ENCODE measurements at regions not wholly inside any gene's neighbourhood (a gene's known extent, or its start where the extent isn't known, plus 50 kb on each side); places are given as distances from the start of the nearest gene placed in this dataset.

GRCh38 chr9:81162361-81162760, 527.0 kb downstream of the TLE1 start:
- Histone ChIP-seq H3K9me3 (no peaks in the 10 kb centered on the region), H3K36me3 (no peaks in the 10 kb centered on the region), H3K27me3 (no peaks in the 10 kb centered on the region), H3K4me3 (no peak overlapping the region), H3K27ac (no peak overlapping the region), H3K4me1 (no peaks in the 10 kb centered on the region)
- WGBS, 2 donors (ENCODE audit: low coverage in 1 of 2) = 85% methylated on average over 9 of the region's 11 CpGs; no CpG with 5 or more reads in 1 of the 2 donors
- intact Hi-C loops (cut with DNase I; ENCODE audit: low total_unique reads) (no loop called here), in situ Hi-C loops (cut with MboI; ENCODE audit: low pct_ligation_motif_present in 1 of 4, low pct_unique_long_range_greater_than_20kb in 1 of 4, low sequenced_read_pairs in 3 of 4) (no loop called here)
- TF ChIP-seq CTCF (IDR thresholded peaks at IDR 0.05) (no peak), POLR2AphosphoS5 (IDR thresholded peaks at IDR 0.05) (no peak), POLR2A (IDR thresholded peaks at IDR 0.05) (no peak), EP300 (IDR thresholded peaks at IDR 0.05; ENCODE audit: low read depth) (no peak)
- no peak for DNase-seq

- in situ Hi-C loops (cut with MboI; ENCODE audit: low pct_ligation_motif_present in 1 of 4, low pct_unique_long_range_greater_than_20kb in 1 of 4, low sequenced_read_pairs in 3 of 4) (no loop called here), intact Hi-C loops (cut with DNase I; ENCODE audit: low total_unique reads) (no loop called here)
- H3K9me3 ChIP-seq = no peaks in the 10 kb centered on the region
- TF ChIP-seq POLR2A (IDR thresholded peaks at IDR 0.05) (no peak), EP300 (IDR thresholded peaks at IDR 0.05; ENCODE audit: low read depth) (no peak), POLR2AphosphoS5 (IDR thresholded peaks at IDR 0.05) (no peak), CTCF (IDR thresholded peaks at IDR 0.05) (no peak)
- no peak overlapping the region for H3K27ac ChIP-seq
- H3K27me3 ChIP-seq = no peaks in the 10 kb centered on the region
- no peaks in the 10 kb centered on the region for H3K36me3 ChIP-seq
- DNase-seq = no peak
- no peaks in the 10 kb centered on the region for H3K4me1 ChIP-seq
- no peak overlapping the region for H3K4me3 ChIP-seq
These were observed 533.0 kb downstream of the TLE1 start for GRCh38 chr9:81156381-81156780.

- DNase-seq = no peak
- H3K4me3 ChIP-seq = no peak overlapping the region
- no peaks in the 10 kb centered on the region for H3K27me3 ChIP-seq
- no peak overlapping the region for H3K27ac ChIP-seq
- H3K4me1 ChIP-seq = no peaks in the 10 kb centered on the region
- no peaks in the 10 kb centered on the region for H3K36me3 ChIP-seq
- no peaks in the 10 kb centered on the region for H3K9me3 ChIP-seq
- intact Hi-C loops (cut with DNase I; ENCODE audit: low total_unique reads) = no loop called here
- in situ Hi-C loops (cut with MboI; ENCODE audit: low pct_ligation_motif_present in 1 of 4, low pct_unique_long_range_greater_than_20kb in 1 of 4, low sequenced_read_pairs in 3 of 4) = no loop called here
- 21 to 25% methylated on average over 2 of the region's 2 CpGs for WGBS, 2 donors (ENCODE audit: low coverage in 1 of 2)
- TF ChIP-seq POLR2AphosphoS5 (IDR thresholded peaks at IDR 0.05) = no peak
- TF ChIP-seq POLR2A (IDR thresholded peaks at IDR 0.05) = no peak
- no peak for TF ChIP-seq CTCF (IDR thresholded peaks at IDR 0.05)
- TF ChIP-seq EP300 (IDR thresholded peaks at IDR 0.05; ENCODE audit: low read depth) = no peak
These were observed 539.2 kb downstream of the TLE1 start for GRCh38 chr9:81150016-81150625.

- 73 to 84% methylated on average over 4 of the region's 4 CpGs for WGBS, 2 donors (ENCODE audit: low coverage in 1 of 2)
- Histone ChIP-seq H3K4me3 (no peak overlapping the region), H3K36me3 (no peaks in the 10 kb centered on the region), H3K27ac (no peak overlapping the region), H3K4me1 (no peaks in the 10 kb centered on the region), H3K9me3 (no peaks in the 10 kb centered on the region), H3K27me3 (no peaks in the 10 kb centered on the region)
- intact Hi-C loops (cut with DNase I; ENCODE audit: low total_unique reads) = no loop called here
- TF ChIP-seq CTCF (IDR thresholded peaks at IDR 0.05) (no peak), POLR2AphosphoS5 (IDR thresholded peaks at IDR 0.05) (no peak)
- in situ Hi-C loops (cut with MboI; ENCODE audit: low pct_ligation_motif_present in 1 of 4, low pct_unique_long_range_greater_than_20kb in 1 of 4, low sequenced_read_pairs in 3 of 4) = loop anchor here in 1 of 4 donors (25.0 kb wide), 1 partner anchor 585 kb away; no protein-coding TSS in a partner anchor
- DNase-seq = no peak
These were observed 542.5 kb downstream of the TLE1 start for GRCh38 chr9:81146684-81147337.

Data from transverse colon (tissue), 4 donors.